ENCODE measurements at regions not wholly inside any gene's neighbourhood (a gene's known extent, or its start where the extent isn't known, plus 50 kb on each side); places are given as distances from the start of the nearest gene placed in this dataset.

DNA sequence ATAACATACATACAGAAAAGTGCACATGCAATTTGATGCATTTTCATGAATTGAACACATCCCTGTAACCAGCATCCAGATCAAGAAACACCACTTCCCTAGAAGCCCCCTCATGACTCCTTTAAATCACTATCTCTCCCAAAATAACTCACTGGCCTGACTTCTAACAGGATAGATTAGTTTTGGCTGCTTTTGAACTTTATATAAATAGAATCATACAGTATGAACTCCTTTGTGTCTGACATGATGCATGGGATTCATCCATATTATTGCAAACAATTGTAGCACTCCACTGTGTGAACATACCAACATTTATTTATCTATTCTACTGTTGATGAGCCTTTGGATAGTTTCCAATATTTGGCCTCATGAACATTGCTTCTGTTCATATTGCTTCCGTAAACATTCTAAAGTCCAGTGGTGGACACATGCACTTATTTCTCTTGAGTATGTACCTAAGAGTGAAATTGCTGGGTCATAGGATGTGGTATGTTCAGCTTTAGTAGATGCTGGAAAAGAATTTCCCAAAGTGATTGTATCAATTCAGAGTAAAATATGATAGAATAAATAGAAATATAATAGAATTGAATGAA, 148.7 kb upstream of the GDNF start:
- peaks cover 3% of the 10 kb centered on the region for H3K4me1 ChIP-seq (ENCODE audit: insufficient read depth, low read length)
- H3K27ac ChIP-seq (ENCODE audit: low read depth, low read length): no peak overlapping the region
- H3K4me3 ChIP-seq (ENCODE audit: low read depth in 1 of 2, low read length in 2 of 2): no peak overlapping the region
- H3K9me3 ChIP-seq (ENCODE audit: low read length): no peaks in the 10 kb centered on the region
- H3K9ac ChIP-seq (ENCODE audit: low read length): no peak overlapping the region
- H3K36me3 ChIP-seq (ENCODE audit: insufficient read depth, low read length): no peaks in the 10 kb centered on the region
- no peaks in the 10 kb centered on the region for H3K27me3 ChIP-seq (ENCODE audit: control insufficient read depth in 1 of 2, insufficient read depth in 2 of 2, low read length in 2 of 2)

GRCh38 chr5:37984300-37984699, 144.5 kb upstream of the GDNF start:
- no peak overlapping the region for H3K4me3 ChIP-seq (ENCODE audit: low read depth in 1 of 2, low read length in 2 of 2)
- H3K27me3 ChIP-seq (ENCODE audit: control insufficient read depth in 1 of 2, insufficient read depth in 2 of 2, low read length in 2 of 2): no peaks in the 10 kb centered on the region
- no peaks in the 10 kb centered on the region for H3K4me1 ChIP-seq (ENCODE audit: insufficient read depth, low read length)
- H3K9ac ChIP-seq (ENCODE audit: low read length): no peak overlapping the region
- no peaks in the 10 kb centered on the region for H3K36me3 ChIP-seq (ENCODE audit: insufficient read depth, low read length)
- no peak overlapping the region for H3K27ac ChIP-seq (ENCODE audit: low read depth, low read length)
- no peaks in the 10 kb centered on the region for H3K9me3 ChIP-seq (ENCODE audit: low read length)

DNA sequence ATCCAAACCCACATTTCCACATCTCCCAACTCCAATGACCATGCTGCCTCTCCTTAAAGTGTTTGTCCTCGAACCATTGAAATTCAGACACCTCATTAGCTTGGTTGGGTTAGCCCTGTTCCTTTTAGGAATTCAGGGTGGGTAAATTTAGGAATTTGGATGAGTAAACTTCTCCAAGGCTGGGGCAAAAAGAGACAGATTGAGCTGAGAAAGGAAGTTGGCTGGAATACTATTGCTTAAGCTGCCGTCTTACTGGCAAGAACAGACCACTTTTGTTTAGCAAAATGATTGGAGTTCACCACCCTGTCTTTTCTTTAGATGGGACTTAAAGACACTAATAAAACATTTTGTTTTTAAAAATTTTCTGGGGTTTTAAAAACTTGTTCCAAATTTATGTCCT, 143.6 kb upstream of the GDNF start:
- Histone ChIP-seq H3K9me3 (ENCODE audit: low read length) (no peaks in the 10 kb centered on the region), H3K9ac (ENCODE audit: low read length) (no peak overlapping the region), H3K27ac (ENCODE audit: low read depth, low read length) (no peak overlapping the region), H3K27me3 (ENCODE audit: control insufficient read depth in 1 of 2, insufficient read depth in 2 of 2, low read length in 2 of 2) (no peaks in the 10 kb centered on the region), H3K4me1 (ENCODE audit: insufficient read depth, low read length) (no peaks in the 10 kb centered on the region), H3K4me3 (ENCODE audit: low read depth in 1 of 2, low read length in 2 of 2) (no peak overlapping the region), H3K36me3 (ENCODE audit: insufficient read depth, low read length) (no peaks in the 10 kb centered on the region)

DNA sequence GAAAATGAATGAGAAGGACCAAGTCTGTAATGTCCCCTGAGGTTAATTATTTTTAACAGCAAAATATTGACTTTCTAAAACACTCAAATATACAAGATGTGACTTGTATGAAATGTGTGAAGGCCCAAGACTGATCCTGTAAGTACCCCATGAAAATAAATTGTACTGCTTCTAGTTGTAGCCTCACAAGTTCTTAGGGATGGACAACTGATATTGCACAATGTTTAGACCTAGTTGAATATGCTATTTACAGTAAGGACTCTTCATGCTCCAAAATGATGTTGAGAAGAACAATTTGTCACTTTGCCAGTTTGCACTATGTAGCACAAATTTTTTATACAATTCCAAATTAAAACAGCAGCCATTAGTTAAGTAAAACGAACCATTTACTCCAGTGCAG, 139.7 kb upstream of the GDNF start:
- Histone ChIP-seq H3K4me1 (ENCODE audit: insufficient read depth, low read length) (no peaks in the 10 kb centered on the region), H3K9ac (ENCODE audit: low read length) (no peak overlapping the region), H3K4me3 (ENCODE audit: low read depth in 1 of 2, low read length in 2 of 2) (no peak overlapping the region), H3K27ac (ENCODE audit: low read depth, low read length) (no peak overlapping the region), H3K9me3 (ENCODE audit: low read length) (no peaks in the 10 kb centered on the region), H3K36me3 (ENCODE audit: insufficient read depth, low read length) (no peaks in the 10 kb centered on the region), H3K27me3 (ENCODE audit: control insufficient read depth in 1 of 2, insufficient read depth in 2 of 2, low read length in 2 of 2) (no peaks in the 10 kb centered on the region)

DNA sequence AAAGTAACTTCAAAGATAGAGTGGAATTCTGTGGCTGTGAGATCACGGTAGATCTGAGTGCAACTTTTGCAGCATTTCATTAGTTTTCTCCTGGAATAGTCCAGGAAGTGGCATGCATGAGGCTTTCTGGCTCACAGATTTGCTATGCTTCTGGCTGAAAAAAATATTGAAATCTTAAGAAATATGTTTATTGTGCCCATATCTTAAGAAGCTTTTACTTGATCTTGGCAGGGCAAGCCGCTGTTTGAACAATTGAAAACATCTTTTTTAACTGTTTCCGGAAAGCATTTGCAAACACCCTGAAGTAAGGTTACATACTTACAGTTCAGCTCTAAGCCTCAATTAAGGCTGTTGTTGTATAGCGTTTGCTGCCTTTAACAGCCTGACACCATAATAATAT, 135.7 kb upstream of the GDNF start:
- no peak overlapping the region for H3K9ac ChIP-seq (ENCODE audit: low read length)
- H3K27me3 ChIP-seq (ENCODE audit: control insufficient read depth in 1 of 2, insufficient read depth in 2 of 2, low read length in 2 of 2): no peaks in the 10 kb centered on the region
- no peaks in the 10 kb centered on the region for H3K9me3 ChIP-seq (ENCODE audit: low read length)
- H3K36me3 ChIP-seq (ENCODE audit: insufficient read depth, low read length): no peaks in the 10 kb centered on the region
- H3K4me3 ChIP-seq (ENCODE audit: low read depth in 1 of 2, low read length in 2 of 2): no peak overlapping the region
- H3K27ac ChIP-seq (ENCODE audit: low read depth, low read length): no peak overlapping the region
- H3K4me1 ChIP-seq (ENCODE audit: insufficient read depth, low read length): no peaks in the 10 kb centered on the region

DNA sequence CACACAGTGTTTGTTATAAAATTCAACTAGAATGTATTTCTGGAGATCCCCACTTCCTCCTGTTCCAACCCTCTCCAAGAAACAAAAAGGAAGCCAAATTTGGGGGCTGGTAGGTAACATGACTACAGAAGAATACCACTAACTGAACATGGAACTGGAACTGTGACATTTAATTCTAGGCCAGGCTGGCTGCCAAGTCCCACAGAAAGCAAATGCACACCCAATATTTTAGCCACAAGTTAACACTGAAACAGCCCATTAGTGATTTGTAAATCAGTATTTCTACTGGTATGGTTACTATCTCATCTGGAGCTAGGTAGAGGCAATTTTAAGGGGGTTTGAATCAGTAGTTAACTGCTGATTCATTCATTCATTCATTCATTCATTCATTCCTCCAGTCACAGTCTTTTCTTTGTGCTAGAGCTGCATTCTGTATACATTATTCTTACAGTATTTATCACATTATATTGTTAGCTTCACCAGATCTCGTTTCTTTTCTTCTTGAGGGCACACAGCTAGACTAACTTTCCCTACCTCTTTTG, 131.7 kb upstream of the GDNF start:
- Histone ChIP-seq H3K36me3 (ENCODE audit: insufficient read depth, low read length) (no peaks in the 10 kb centered on the region), H3K27ac (ENCODE audit: low read depth, low read length) (no peak overlapping the region), H3K4me3 (ENCODE audit: low read depth in 1 of 2, low read length in 2 of 2) (no peak overlapping the region), H3K4me1 (ENCODE audit: insufficient read depth, low read length) (no peaks in the 10 kb centered on the region), H3K9ac (ENCODE audit: low read length) (no peak overlapping the region), H3K27me3 (ENCODE audit: control insufficient read depth in 1 of 2, insufficient read depth in 2 of 2, low read length in 2 of 2) (no peaks in the 10 kb centered on the region), H3K9me3 (ENCODE audit: low read length) (no peaks in the 10 kb centered on the region)

- Histone ChIP-seq H3K27me3 (ENCODE audit: control insufficient read depth in 1 of 2, insufficient read depth in 2 of 2, low read length in 2 of 2) (no peaks in the 10 kb centered on the region), H3K36me3 (ENCODE audit: insufficient read depth, low read length) (no peaks in the 10 kb centered on the region), H3K9me3 (ENCODE audit: low read length) (no peaks in the 10 kb centered on the region), H3K27ac (ENCODE audit: low read depth, low read length) (no peak overlapping the region), H3K9ac (ENCODE audit: low read length) (no peak overlapping the region), H3K4me1 (ENCODE audit: insufficient read depth, low read length) (no peaks in the 10 kb centered on the region), H3K4me3 (ENCODE audit: low read depth in 1 of 2, low read length in 2 of 2) (no peak overlapping the region)
These were observed 127.0 kb upstream of the GDNF start for GRCh38 chr5:37966871-37967270.

- H3K4me1 ChIP-seq (ENCODE audit: insufficient read depth, low read length): no peaks in the 10 kb centered on the region
- H3K9me3 ChIP-seq (ENCODE audit: low read length): no peaks in the 10 kb centered on the region
- H3K4me3 ChIP-seq (ENCODE audit: low read depth in 1 of 2, low read length in 2 of 2): no peak overlapping the region
- H3K27ac ChIP-seq (ENCODE audit: low read depth, low read length): no peak overlapping the region
- H3K36me3 ChIP-seq (ENCODE audit: insufficient read depth, low read length): no peaks in the 10 kb centered on the region
- H3K27me3 ChIP-seq (ENCODE audit: control insufficient read depth in 1 of 2, insufficient read depth in 2 of 2, low read length in 2 of 2): no peaks in the 10 kb centered on the region
- H3K9ac ChIP-seq (ENCODE audit: low read length): no peak overlapping the region
These were observed 126.5 kb upstream of the GDNF start for GRCh38 chr5:37966291-37966690.

GRCh38 chr5:37962389-37962788, 122.5 kb upstream of the GDNF start:
- H3K36me3 ChIP-seq (ENCODE audit: insufficient read depth, low read length): no peaks in the 10 kb centered on the region
- no peaks in the 10 kb centered on the region for H3K4me1 ChIP-seq (ENCODE audit: insufficient read depth, low read length)
- peaks cover 11% of the 10 kb centered on the region for H3K9me3 ChIP-seq (ENCODE audit: low read length)
- H3K9ac ChIP-seq (ENCODE audit: low read length): no peak overlapping the region
- no peak overlapping the region for H3K4me3 ChIP-seq (ENCODE audit: low read depth in 1 of 2, low read length in 2 of 2)
- no peaks in the 10 kb centered on the region for H3K27me3 ChIP-seq (ENCODE audit: control insufficient read depth in 1 of 2, insufficient read depth in 2 of 2, low read length in 2 of 2)
- no peak overlapping the region for H3K27ac ChIP-seq (ENCODE audit: low read depth, low read length)

- Histone ChIP-seq H3K4me3 (ENCODE audit: low read depth in 1 of 2, low read length in 2 of 2) (no peak overlapping the region), H3K36me3 (ENCODE audit: insufficient read depth, low read length) (no peaks in the 10 kb centered on the region), H3K27ac (ENCODE audit: low read depth, low read length) (no peak overlapping the region), H3K27me3 (ENCODE audit: control insufficient read depth in 1 of 2, insufficient read depth in 2 of 2, low read length in 2 of 2) (no peaks in the 10 kb centered on the region), H3K9ac (ENCODE audit: low read length) (no peak overlapping the region), H3K4me1 (ENCODE audit: insufficient read depth, low read length) (no peaks in the 10 kb centered on the region), H3K9me3 (ENCODE audit: low read length) (peaks cover 11% of the 10 kb centered on the region)
These were observed 117.4 kb upstream of the GDNF start for GRCh38 chr5:37957218-37957617.

DNA sequence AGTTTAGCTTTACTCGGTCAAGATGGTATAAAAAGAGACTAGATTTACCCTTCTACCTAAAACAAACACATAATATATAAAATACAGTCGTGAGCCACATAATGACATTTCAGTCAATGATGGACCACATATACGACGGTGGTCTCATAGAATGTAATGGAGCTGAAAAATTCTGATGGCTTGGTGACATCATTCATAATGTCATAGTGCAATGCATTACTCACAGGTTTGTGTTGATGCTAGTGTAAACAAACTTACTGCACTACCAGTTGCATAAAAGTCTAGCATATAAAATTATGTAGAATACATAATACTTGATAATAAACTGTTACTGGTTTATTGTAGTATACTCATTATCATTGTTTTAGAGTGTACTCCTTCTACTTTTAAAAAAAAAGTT, 115.9 kb upstream of the GDNF start:
- H3K9me3 ChIP-seq (ENCODE audit: low read length): peaks cover 11% of the 10 kb centered on the region
- no peak overlapping the region for H3K4me3 ChIP-seq (ENCODE audit: low read depth in 1 of 2, low read length in 2 of 2)
- no peaks in the 10 kb centered on the region for H3K36me3 ChIP-seq (ENCODE audit: insufficient read depth, low read length)
- H3K9ac ChIP-seq (ENCODE audit: low read length): no peak overlapping the region
- H3K27ac ChIP-seq (ENCODE audit: low read depth, low read length): no peak overlapping the region
- no peaks in the 10 kb centered on the region for H3K4me1 ChIP-seq (ENCODE audit: insufficient read depth, low read length)
- H3K27me3 ChIP-seq (ENCODE audit: control insufficient read depth in 1 of 2, insufficient read depth in 2 of 2, low read length in 2 of 2): no peaks in the 10 kb centered on the region

GRCh38 chr5:37954561-37954960, 114.7 kb upstream of the GDNF start:
- H3K36me3 ChIP-seq (ENCODE audit: insufficient read depth, low read length): no peaks in the 10 kb centered on the region
- H3K9ac ChIP-seq (ENCODE audit: low read length): no peak overlapping the region
- H3K9me3 ChIP-seq (ENCODE audit: low read length): peaks cover 11% of the 10 kb centered on the region
- no peak overlapping the region for H3K4me3 ChIP-seq (ENCODE audit: low read depth in 1 of 2, low read length in 2 of 2)
- no peaks in the 10 kb centered on the region for H3K4me1 ChIP-seq (ENCODE audit: insufficient read depth, low read length)
- no peaks in the 10 kb centered on the region for H3K27me3 ChIP-seq (ENCODE audit: control insufficient read depth in 1 of 2, insufficient read depth in 2 of 2, low read length in 2 of 2)
- H3K27ac ChIP-seq (ENCODE audit: low read depth, low read length): no peak overlapping the region

Measured in muscle layer of colon (tissue), 2 donors.